Duodenal mucosa (tissue), 2 donors: ENCODE measurements at regions not wholly inside any gene's neighbourhood (a gene's known extent, or its start where the extent isn't known, plus 50 kb on each side); places are given as distances from the start of the nearest gene placed in this dataset.
"Not testable (repeated sequence)": the region's sequence is repeated elsewhere in the genome, so short reads cannot be mapped to it uniquely, and the experiment has no call there.

Experiments
- H3K27ac ChIP-seq: one replicate; pipeline ENCODE4 v1.7.0; 2013; ENCODE audit warnings: low read depth, low read length
- H3K27me3 ChIP-seq, 2 donors: one replicate each; pipeline ENCODE4 v1.7.0; 2013; ENCODE audit warnings: low read length in 2 of 2, control low read depth in 1 of 2; ENCODE audit not compliant: insufficient read depth in 2 of 2, control insufficient read depth in 1 of 2
- H3K36me3 ChIP-seq, 2 donors: one replicate each; pipeline ENCODE4 v1.7.0; 2013; ENCODE audit warnings: low read length in 2 of 2, control low read depth in 1 of 2; ENCODE audit not compliant: insufficient read depth in 2 of 2, control insufficient read depth in 1 of 2
- H3K4me1 ChIP-seq, 2 donors: one replicate each; pipeline ENCODE4 v1.7.0; 2013; ENCODE audit warnings: low read length in 2 of 2, control low read depth in 1 of 2; ENCODE audit not compliant: insufficient read depth in 2 of 2, control insufficient read depth in 1 of 2
- H3K4me3 ChIP-seq, 2 donors: one replicate each; pipeline ENCODE4 v1.7.0; 2013; ENCODE audit warnings: low read length in 2 of 2, low read depth in 1 of 2
- H3K9ac ChIP-seq, 2 donors: one replicate each; pipeline ENCODE4 v1.7.0; 2013; ENCODE audit warnings: low read length in 2 of 2, low read depth in 1 of 2
- H3K9me3 ChIP-seq, 2 donors: one replicate each; pipeline ENCODE4 v1.7.0; 2013; ENCODE audit warnings: low read length in 2 of 2, control low read depth in 1 of 2; ENCODE audit not compliant: control insufficient read depth in 1 of 2

- peaks cover 0 to 8% of the 10 kb centered on the region in 2 donors for H3K4me1 ChIP-seq
- no peaks in the 10 kb centered on the region for H3K36me3 ChIP-seq
- H3K9me3 ChIP-seq, result no peaks in the 10 kb centered on the region
- no peak overlapping the region for H3K9ac ChIP-seq
- H3K27ac ChIP-seq, result no peak overlapping the region
- H3K27me3 ChIP-seq, result no peaks in the 10 kb centered on the region
- H3K4me3 ChIP-seq, result no peak overlapping the region
These were observed 195.8 kb upstream of the PKN2 start for GRCh38 chr1:88488237-88488636.

- Histone ChIP-seq H3K36me3 (no peaks in the 10 kb centered on the region), H3K9me3 (no peaks in the 10 kb centered on the region), H3K27me3 (no peaks in the 10 kb centered on the region), H3K27ac (no peak overlapping the region), H3K4me1 (peaks cover 0 to 6% of the 10 kb centered on the region in 2 donors), H3K4me3 (no peak overlapping the region), H3K9ac (no peak overlapping the region)
These were observed 193.4 kb upstream of the PKN2 start for GRCh38 chr1:88490676-88491075.

- no peaks in the 10 kb centered on the region for H3K36me3 ChIP-seq
- no peak overlapping the region for H3K4me3 ChIP-seq
- no peak overlapping the region for H3K27ac ChIP-seq
- H3K9me3 ChIP-seq, result no peaks in the 10 kb centered on the region
- no peaks in the 10 kb centered on the region for H3K4me1 ChIP-seq
- H3K9ac ChIP-seq, result no peak overlapping the region
- no peaks in the 10 kb centered on the region for H3K27me3 ChIP-seq
These were observed 184.4 kb upstream of the PKN2 start for GRCh38 chr1:88499671-88500070.

GRCh38 chr1:88502886-88503285, 181.2 kb upstream of the PKN2 start:
- H3K9ac ChIP-seq, result no peak overlapping the region
- H3K27ac ChIP-seq, result no peak overlapping the region
- H3K36me3 ChIP-seq, result no peaks in the 10 kb centered on the region
- no peaks in the 10 kb centered on the region for H3K9me3 ChIP-seq
- no peaks in the 10 kb centered on the region for H3K27me3 ChIP-seq
- no peak overlapping the region for H3K4me3 ChIP-seq
- H3K4me1 ChIP-seq, result no peaks in the 10 kb centered on the region

- Histone ChIP-seq H3K27me3 (no peaks in the 10 kb centered on the region), H3K9ac (no peak overlapping the region), H3K36me3 (no peaks in the 10 kb centered on the region), H3K4me1 (no peaks in the 10 kb centered on the region), H3K27ac (no peak overlapping the region), H3K9me3 (no peaks in the 10 kb centered on the region), H3K4me3 (no peak overlapping the region)
These were observed 180.4 kb upstream of the PKN2 start for GRCh38 chr1:88503646-88504045.

- Histone ChIP-seq H3K9me3 (no peaks in the 10 kb centered on the region), H3K27ac (no peak overlapping the region), H3K4me1 (no peaks in the 10 kb centered on the region), H3K4me3 (no peak overlapping the region), H3K9ac (no peak overlapping the region), H3K36me3 (no peaks in the 10 kb centered on the region), H3K27me3 (no peaks in the 10 kb centered on the region)
These were observed 179.5 kb upstream of the PKN2 start for GRCh38 chr1:88504601-88505000.

GRCh38 chr1:88509379-88509778, 174.7 kb upstream of the PKN2 start:
- Histone ChIP-seq H3K9me3 (no peaks in the 10 kb centered on the region), H3K4me3 (no peak overlapping the region), H3K27ac (no peak overlapping the region), H3K27me3 (no peaks in the 10 kb centered on the region), H3K36me3 (no peaks in the 10 kb centered on the region), H3K9ac (no peak overlapping the region), H3K4me1 (no peaks in the 10 kb centered on the region)

- no peak overlapping the region for H3K9ac ChIP-seq
- no peaks in the 10 kb centered on the region for H3K36me3 ChIP-seq
- H3K27ac ChIP-seq, result no peak overlapping the region
- H3K4me1 ChIP-seq, result peaks cover 0 to 3% of the 10 kb centered on the region in 2 donors
- no peaks in the 10 kb centered on the region for H3K9me3 ChIP-seq
- H3K27me3 ChIP-seq, result no peaks in the 10 kb centered on the region
- H3K4me3 ChIP-seq, result no peak overlapping the region
These were observed 169.5 kb upstream of the PKN2 start for GRCh38 chr1:88514544-88515060.

- not testable (repeated sequence) for H3K36me3 ChIP-seq, H3K27me3 ChIP-seq, H3K4me3 ChIP-seq, H3K27ac ChIP-seq, H3K9ac ChIP-seq, H3K9me3 ChIP-seq, H3K4me1 ChIP-seq
These were observed 166.6 kb upstream of the PKN2 start for GRCh38 chr1:88517499-88517898.

- H3K9me3 ChIP-seq, result no peaks in the 10 kb centered on the region
- no peaks in the 10 kb centered on the region for H3K27me3 ChIP-seq
- H3K27ac ChIP-seq, result no peak overlapping the region
- H3K4me3 ChIP-seq, result no peak overlapping the region
- peaks cover 0 to 3% of the 10 kb centered on the region in 2 donors for H3K4me1 ChIP-seq
- H3K36me3 ChIP-seq, result no peaks in the 10 kb centered on the region
- H3K9ac ChIP-seq, result no peak overlapping the region
These were observed 164.9 kb upstream of the PKN2 start for GRCh38 chr1:88519156-88519555.
